WI38 (cell line): ENCODE measurements at regions not wholly inside any gene's neighbourhood (a gene's known extent, or its start where the extent isn't known, plus 50 kb on each side); places are given as distances from the start of the nearest gene placed in this dataset.
"Not testable (repeated sequence)": the region's sequence is repeated elsewhere in the genome, so short reads cannot be mapped to it uniquely, and the experiment has no call there.

Source experiments
- H3K4me3 ChIP-seq: 2 replicates; pipeline ENCODE4 v1.5.1; 2011; ENCODE audit warnings: low read depth, mild to moderate bottlenecking, control low read depth, low read length
- CTCF ChIP-seq: IDR thresholded peaks from 2 replicates; pipeline ENCODE4 v1.5.1; 2012; ENCODE audit warnings: low read depth, mild to moderate bottlenecking, control low read depth, low read length

GRCh38 chr1:185431612-185432011 lies 114.6 kb upstream of the IVNS1ABP start:
- no peak for TF ChIP-seq CTCF
- no peak overlapping the region for H3K4me3 ChIP-seq

GRCh38 chr1:185429668-185430067 lies 112.6 kb upstream of the IVNS1ABP start:
- not testable (repeated sequence) for H3K4me3 ChIP-seq

GRCh38 chr1:185427776-185428175 lies 110.7 kb upstream of the IVNS1ABP start:
- no peak for TF ChIP-seq CTCF
- H3K4me3 ChIP-seq, result no peak overlapping the region

- H3K4me3 ChIP-seq, result no peak overlapping the region
Observed at GRCh38 chr1:185427264-185427663, 110.2 kb upstream of the IVNS1ABP start.

GRCh38 chr1:185426848-185427247 lies 109.8 kb upstream of the IVNS1ABP start:
- H3K4me3 ChIP-seq, result no peak overlapping the region
- TF ChIP-seq CTCF, result no peak

More at GRCh38 chr1:185427264-185427663, 110.2 kb upstream of the IVNS1ABP start:
- TF ChIP-seq CTCF, result no peak

GRCh38 chr1:185425163-185425562 lies 108.1 kb upstream of the IVNS1ABP start:
- TF ChIP-seq CTCF, result no peak

GRCh38 chr1:185421485-185422107 lies 104.6 kb upstream of the IVNS1ABP start:
- H3K4me3 ChIP-seq, result no peak overlapping the region
- no peak for TF ChIP-seq CTCF

More at GRCh38 chr1:185425163-185425562, 108.1 kb upstream of the IVNS1ABP start:
- no peak overlapping the region for H3K4me3 ChIP-seq

GRCh38 chr1:185420588-185421081 lies 103.6 kb upstream of the IVNS1ABP start:
- no peak overlapping the region for H3K4me3 ChIP-seq
- no peak for TF ChIP-seq CTCF
